HepG2 (cell line): ENCODE measurements at regions not wholly inside any gene's neighbourhood (a gene's known extent, or its start where the extent isn't known, plus 50 kb on each side); places are given as distances from the start of the nearest gene placed in this dataset.

Experiments used
- ATAC-seq: fragments of 200-7000 bp; cut with Tn5 transposase; 3 replicates; pipeline ENCODE4 v1.9.1; 2020; ENCODE audit warnings: mild to moderate bottlenecking, moderate library complexity
- BruUV-seq: library from RNA; stranded (reverse); fragments of 400-500 nt; replicated peaks from 2 replicates; lab custom pipeline; 2021; lab: Mats Ljungman, UMichigan
- CTCF ChIA-PET: fragments of 300-600 bp; formaldehyde crosslinking; extraction: SDS; loops from one replicate; lab custom pipeline; 2021; ENCODE audit warnings: low total read pairs, inconsistent platforms, low intra/inter-chr PET ratio; lab: Yijun Ruan, JAX
- POLR2A ChIA-PET: fragments of 350-600 bp; sonication (Branson Sonifier 250); formaldehyde crosslinking; loops from one replicate; lab custom pipeline; 2020; ENCODE audit warnings: antibody characterized with exemption, inconsistent platforms; lab: Yijun Ruan, JAX
- DNase-seq: peaks from one replicate; pipeline ENCODE4 v3.0.0-alpha.2; 2015; ENCODE audit warnings: low spot score
- FAIRE-seq: peaks from 3 replicates; lab custom pipeline; 2011; peaks lifted over from hg19 to GRCh38; lab: Jason Lieb, UNC
- H2AFZ ChIP-seq: one replicate; pipeline ENCODE4 v1.6.1; 2011; ENCODE audit warnings: low read length, inconsistent platforms
- H3K27ac ChIP-seq: fragments of 300-600 bp; 3 replicates; pipeline ENCODE4 v1.8.0; 2011; ENCODE audit warnings: mixed run types, mild to moderate bottlenecking, mixed read lengths, low read length, inconsistent platforms; ENCODE audit not compliant: insufficient read depth; ENCODE audit errors: extremely low read length
- H3K27me3 ChIP-seq, 2 experiments: fragments of 200-600 bp in 1 of 2; 2 replicates in 1 of 2; 3 replicates in 1 of 2; pipeline versions ENCODE4 v1.6.0 to v1.8.0; 2011; ENCODE audit warnings: low read length in 2 of 2, mild to moderate bottlenecking in 2 of 2, moderate library complexity in 2 of 2, inconsistent platforms in 1 of 2; ENCODE audit not compliant: insufficient read depth in 2 of 2, control insufficient read depth in 1 of 2
- H3K36me3 ChIP-seq, 2 experiments: fragments of 200-600 bp in 1 of 2; replicated peaks in 1 of 2; 2 replicates in 1 of 2; 3 replicates in 1 of 2; pipeline versions ENCODE4 v1.5.1 to v1.8.0; 2011; ENCODE audit warnings: low read length in 2 of 2, inconsistent platforms in 1 of 2; ENCODE audit not compliant: insufficient read depth in 2 of 2, control insufficient read depth in 1 of 2
- H3K4me1 ChIP-seq: 2 replicates; pipeline ENCODE4 v1.5.1; 2012; ENCODE audit warnings: low read length, inconsistent platforms; ENCODE audit not compliant: insufficient read depth
- H3K4me2 ChIP-seq: 2 replicates; pipeline ENCODE4 v1.6.0; 2011; ENCODE audit warnings: low read depth, low read length, inconsistent platforms
- H3K4me3 ChIP-seq, 3 experiments: fragments of 200-600 bp in 1 of 3; sonication (generic), shearing (Covaris generic) in 1 of 3; replicated peaks in 1 of 3; 2 replicates each; pipeline ENCODE4 v1.5.1; 2011 to 2016; ENCODE audit warnings: low read length in 3 of 3, inconsistent platforms in 2 of 3, low read depth in 2 of 3, mild to moderate bottlenecking in 2 of 3, control low read depth in 1 of 3, mixed read lengths in 1 of 3; ENCODE audit not compliant: insufficient read depth in 1 of 3
- H3K79me2 ChIP-seq: one replicate; pipeline ENCODE4 v1.6.1; 2011; ENCODE audit warnings: low read length, inconsistent platforms; ENCODE audit not compliant: insufficient read depth
- H3K9ac ChIP-seq: 2 replicates; pipeline ENCODE4 v1.6.0; 2011; ENCODE audit warnings: mild to moderate bottlenecking, low read depth, low read length, inconsistent platforms; ENCODE audit not compliant: insufficient read depth
- H3K9me3 ChIP-seq: 2 replicates; pipeline ENCODE4 v1.5.1; 2012; ENCODE audit warnings: mild to moderate bottlenecking, low read length
- H4K20me1 ChIP-seq: 2 replicates; pipeline ENCODE4 v1.6.0; 2011; ENCODE audit warnings: inconsistent platforms, mild to moderate bottlenecking, low read length, moderate library complexity; ENCODE audit not compliant: insufficient read depth
- ATF6 ChIP-seq: sonication (generic); formaldehyde crosslinking; conservative IDR thresholded peaks from 2 replicates; pipeline ENCODE4 v1.4.0; 2020; ENCODE audit warnings: missing genetic modification reagents
- CHCHD3 ChIP-seq: sonication (generic); formaldehyde crosslinking; IDR thresholded peaks from 2 replicates; pipeline ENCODE4 v1.8.0; 2022; ENCODE audit warnings: mild to moderate bottlenecking, missing genetic modification reagents, moderate library complexity
- CREB1 ChIP-seq, 2 experiments: fragments of 450-650 bp in 1 of 2; IDR thresholded peaks; 2 replicates each; pipeline ENCODE4 v1.6.1; 2016 to 2017; ENCODE audit warnings: control low read depth in 1 of 2, mild to moderate bottlenecking in 1 of 2, missing compliant biosample characterization in 1 of 2, missing genetic modification characterization in 1 of 2
- KMT2A ChIP-seq: sonication (generic); formaldehyde crosslinking; IDR thresholded peaks from 2 replicates; pipeline ENCODE4 v1.4.0; 2020; ENCODE audit warnings: missing genetic modification reagents
- SETDB1 ChIP-seq: sonication (generic); formaldehyde crosslinking; IDR thresholded peaks from 2 replicates; pipeline ENCODE4 v1.5.1; 2020; ENCODE audit warnings: missing genetic modification reagents, mild to moderate bottlenecking, borderline replicate concordance
- SNRNP70 ChIP-seq: fragments of 200-400 bp; formaldehyde crosslinking; IDR thresholded peaks from 2 replicates; pipeline ENCODE4 v1.6.1; 2017; ENCODE audit warnings: mild to moderate bottlenecking, low read depth, low read length, moderate library complexity
- TFAP4 ChIP-seq: sonication (generic); IDR thresholded peaks from 2 replicates; pipeline ENCODE4 v1.6.1; 2016; ENCODE audit warnings: low read depth, borderline replicate concordance
- ZBTB43 ChIP-seq: sonication (generic); formaldehyde crosslinking; conservative IDR thresholded peaks from 2 replicates; pipeline ENCODE4 v1.4.0; 2020; ENCODE audit warnings: missing genetic modification reagents
- ZFP36L1 ChIP-seq: sonication (generic); formaldehyde crosslinking; IDR thresholded peaks from 2 replicates; pipeline ENCODE4 v1.8.0; 2022; ENCODE audit warnings: mild to moderate bottlenecking, missing genetic modification reagents, moderate library complexity
- ZNF234 ChIP-seq: sonication (generic); formaldehyde crosslinking; conservative IDR thresholded peaks from 2 replicates; pipeline ENCODE4 v1.5.1; 2020; ENCODE audit warnings: mild to moderate bottlenecking, missing genetic modification reagents
- ZNF3 ChIP-seq: IDR thresholded peaks from 2 replicates; pipeline ENCODE4 v1.7.0; 2017; ENCODE audit warnings: inconsistent platforms
- ZNF468 ChIP-seq: sonication (generic); formaldehyde crosslinking; IDR thresholded peaks from 2 replicates; pipeline ENCODE4 v1.8.0; 2022; ENCODE audit warnings: mild to moderate bottlenecking, moderate library complexity, missing genetic modification reagents
- ZNF496 ChIP-seq: sonication (generic); formaldehyde crosslinking; IDR thresholded peaks from 2 replicates; pipeline ENCODE4 v1.8.1; 2023; ENCODE audit warnings: mild to moderate bottlenecking, moderate library complexity, missing genetic modification reagents; ENCODE audit not compliant: insufficient replicate concordance
- ZNF550 ChIP-seq: sonication (generic); formaldehyde crosslinking; IDR thresholded peaks from 2 replicates; pipeline ENCODE4 v1.4.0; 2020; ENCODE audit warnings: mild to moderate bottlenecking, missing genetic modification reagents, borderline replicate concordance
- ZNF564 ChIP-seq: sonication (generic); formaldehyde crosslinking; IDR thresholded peaks from 2 replicates; pipeline ENCODE4 v1.8.1; 2023; ENCODE audit warnings: mild to moderate bottlenecking, missing genetic modification reagents
- ZNF691 ChIP-seq: sonication (generic); formaldehyde crosslinking; IDR thresholded peaks from 2 replicates; pipeline ENCODE4 v1.4.0; 2020; ENCODE audit warnings: missing genetic modification reagents, low read depth, mild to moderate bottlenecking, borderline replicate concordance
- ZNF782 ChIP-seq: sonication (generic); formaldehyde crosslinking; IDR thresholded peaks from 2 replicates; pipeline ENCODE4 v1.4.0; 2020; ENCODE audit warnings: missing genetic modification reagents, mild to moderate bottlenecking, borderline replicate concordance
- WGBS: methylation state at CpG from one replicate; pipeline ENCODE4 v1.1.6; 2017; ENCODE audit warnings: low lambda C conversion rate; 5-methylcytosine and 5-hydroxymethylcytosine counted together
- in situ Hi-C: cut with HindIII; loops from 2 replicates; pipeline ENCODE4 v1.10.0; 2017; ENCODE audit warnings: low pct_unique_long_range_greater_than_20kb; ENCODE audit not compliant: extremely low pct_ligation_motif_present
- intact Hi-C: fragments of 100-400 bp; cut with micrococcal nuclease; formaldehyde crosslinking; loops from one replicate; pipeline ENCODE4 v1.10.0; 2022; ENCODE audit not compliant: unreplicated experiment

GRCh38 chr5:96517295-96517694, 84.2 kb upstream of the PCSK1 start:
- intact Hi-C loops = no loop called here
- TF ChIP-seq ZNF564 (CRISPR knock-in tag) (no peak), SNRNP70 (no peak), ZNF468 (CRISPR knock-in tag) (no peak), KMT2A (CRISPR knock-in tag) (no peak), ZNF550 (CRISPR knock-in tag) (no peak), TFAP4 (no peak), ZFP36L1 (CRISPR knock-in tag) (no peak), SETDB1 (no peak), ATF6 (CRISPR knock-in tag) (no peak), CREB1 (IDR thresholded peaks at IDR 0.05) (no peak), CREB1 (CRISPR knock-in tag; IDR thresholded peaks at IDR 0.05) (no peak), CHCHD3 (CRISPR knock-in tag) (no peak), ZNF234 (CRISPR knock-in tag) (no peak), ZBTB43 (CRISPR knock-in tag) (no peak), ZNF691 (no peak), ZNF3 (no peak), ZNF496 (CRISPR knock-in tag) (no peak), ZNF782 (CRISPR knock-in tag) (no peak)
- TF ChIP-seq, all 625 proteins: peak for 0
- no peak overlapping the region for H3K4me2 ChIP-seq
- no peak overlapping the region for H3K27ac ChIP-seq
- no peaks in the 10 kb centered on the region for H4K20me1 ChIP-seq
- BruUV-seq = no TSS peak
- no peak overlapping the region for H3K9ac ChIP-seq
- in situ Hi-C loops = no loop called here
- CTCF ChIA-PET = no interaction called here
- FAIRE-seq (no peak), ATAC-seq (no peak), DNase-seq (no peak)
- H3K36me3 ChIP-seq = no peaks in the 10 kb centered on the region
- POLR2A ChIA-PET = no interaction called here
- no peaks in the 10 kb centered on the region for H3K9me3 ChIP-seq
- H3K79me2 ChIP-seq = no peaks in the 10 kb centered on the region
- no peaks in the 10 kb centered on the region for H3K4me1 ChIP-seq
- no peak overlapping the region for H3K4me3 ChIP-seq
- WGBS = 20% methylated on average over 4 of the region's 4 CpGs
- H2AFZ ChIP-seq = no peak overlapping the region
- H3K27me3 ChIP-seq = no peaks in the 10 kb centered on the region
